Amniotic stem cell (primary cell): ENCODE measurements at regions not wholly inside any gene's neighbourhood (a gene's known extent, or its start where the extent isn't known, plus 50 kb on each side); places are given as distances from the start of the nearest gene placed in this dataset.

Experiments used
- DNase-seq: peaks from one replicate; lab custom pipeline; 2025; lab: John Stamatoyannopoulos, UW

DNA sequence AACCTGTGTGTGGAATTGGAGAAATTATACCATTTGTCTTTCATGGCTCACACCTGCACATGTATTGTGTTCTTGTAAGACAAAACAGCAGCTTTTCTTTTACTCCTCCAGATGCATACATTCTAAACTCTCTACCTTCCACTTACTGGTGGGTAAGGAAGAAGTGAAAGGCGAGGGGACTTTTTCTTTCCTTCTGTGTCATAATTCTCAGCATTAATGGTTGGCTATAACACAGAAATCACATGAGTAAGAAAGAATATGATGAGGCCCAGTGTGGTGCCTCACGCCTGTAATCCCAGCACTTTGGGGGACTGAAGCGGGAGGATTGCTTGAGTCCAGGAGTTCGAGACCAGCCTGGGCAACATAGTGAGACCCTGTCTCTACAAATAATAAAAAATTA lies 57.8 kb upstream of the SHANK2 start:
- DNase-seq: no peak

- DNase-seq: no peak
Measured at GRCh38 chr11:71309611-71310010, 57.2 kb upstream of the SHANK2 start.

GRCh38 chr11:71309181-71309580 lies 56.8 kb upstream of the SHANK2 start:
- no peak for DNase-seq

DNA sequence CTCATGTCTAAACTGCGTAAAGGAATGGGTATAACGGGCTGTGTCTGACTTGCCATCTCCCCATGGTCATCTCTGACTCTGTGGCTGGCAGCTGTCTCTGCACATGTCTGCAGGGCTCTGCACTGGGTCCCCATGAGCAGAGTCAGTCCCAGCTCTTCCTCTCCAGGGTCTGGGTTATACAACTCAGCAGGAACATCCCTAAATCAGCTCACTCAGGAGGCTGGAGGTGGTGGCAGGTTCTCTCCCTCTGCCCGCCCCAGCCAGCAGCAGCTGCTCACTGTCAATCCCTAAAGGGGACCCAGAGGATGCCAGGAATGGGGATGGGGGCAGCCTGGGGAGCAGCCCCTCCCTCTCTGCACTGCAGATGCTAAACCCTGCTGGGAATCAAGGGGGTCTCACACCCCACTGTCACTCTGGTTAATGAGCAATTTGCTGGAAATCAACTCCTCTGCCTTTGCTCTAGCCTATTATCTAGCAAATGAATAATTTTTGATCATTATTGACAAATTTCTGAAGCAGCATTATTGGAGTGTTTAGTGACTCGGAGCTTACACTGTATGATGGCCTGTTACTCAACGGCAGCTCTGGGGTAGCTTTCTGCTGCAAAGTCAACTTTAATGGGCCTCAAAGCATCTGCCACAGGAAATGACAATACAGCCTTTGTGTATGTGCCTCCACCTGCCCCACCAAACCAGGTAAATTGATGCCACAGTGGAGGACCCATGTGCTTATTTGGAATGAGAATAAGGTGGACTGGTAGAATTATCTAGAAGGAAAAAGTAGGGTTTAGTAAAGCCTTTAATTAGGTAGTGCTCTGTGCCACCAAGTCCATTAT lies 55.7 kb upstream of the SHANK2 start:
- DNase-seq: no peak

DNA sequence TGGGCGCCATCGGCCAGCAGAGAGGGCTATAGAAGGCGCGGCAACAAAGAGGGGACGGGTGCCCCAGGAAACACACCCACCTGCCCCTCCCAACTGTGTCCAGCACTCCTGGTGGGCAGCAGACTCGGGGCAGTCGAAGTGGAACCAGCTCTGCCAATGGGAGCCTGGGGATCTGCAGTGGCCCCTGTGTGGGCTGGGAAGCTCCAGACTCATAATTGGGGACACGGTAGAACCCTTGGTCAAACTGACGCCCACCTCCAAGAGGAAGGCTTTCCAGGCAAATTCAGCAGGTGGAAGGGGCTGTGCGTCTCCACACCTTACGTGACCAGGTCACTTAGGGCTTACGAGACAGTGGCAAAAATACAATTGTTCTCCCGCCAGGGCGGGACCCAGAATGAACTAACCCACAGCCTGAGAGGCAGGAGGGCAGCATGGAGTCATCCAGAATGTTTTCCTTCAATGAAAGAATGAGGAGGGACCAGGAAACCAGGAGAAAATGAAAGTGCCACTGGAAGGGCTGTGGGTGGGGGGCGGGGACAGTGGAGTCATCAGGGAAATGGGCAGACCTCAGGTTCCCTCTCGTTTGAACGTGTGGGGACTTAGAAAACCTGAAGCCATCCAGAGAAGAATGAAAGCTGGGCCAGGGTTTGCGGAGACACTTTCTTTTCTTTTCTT lies 53.2 kb upstream of the SHANK2 start:
- no peak for DNase-seq

DNA sequence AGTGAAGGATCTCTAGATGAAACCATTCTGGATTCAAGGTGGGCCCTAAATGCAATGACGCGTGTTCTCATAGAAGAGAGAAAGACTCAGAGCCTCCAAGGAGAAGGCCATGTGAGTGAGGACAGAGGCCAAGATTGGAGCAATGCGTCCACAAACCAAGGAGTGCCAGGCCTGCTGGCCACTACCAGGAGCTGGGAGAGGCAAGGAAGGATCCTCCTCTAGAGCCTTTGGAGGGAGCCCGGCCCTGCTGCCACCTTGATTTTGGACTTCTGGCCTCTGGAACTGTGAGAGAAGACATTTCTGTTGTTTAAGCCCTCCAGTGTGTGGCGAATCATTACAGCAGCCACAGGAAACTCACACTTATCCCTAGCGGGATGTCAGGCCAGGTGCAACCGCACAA lies 52.7 kb upstream of the SHANK2 start:
- no peak for DNase-seq

GRCh38 chr11:71304491-71304890 lies 52.1 kb upstream of the SHANK2 start:
- no peak for DNase-seq

DNA sequence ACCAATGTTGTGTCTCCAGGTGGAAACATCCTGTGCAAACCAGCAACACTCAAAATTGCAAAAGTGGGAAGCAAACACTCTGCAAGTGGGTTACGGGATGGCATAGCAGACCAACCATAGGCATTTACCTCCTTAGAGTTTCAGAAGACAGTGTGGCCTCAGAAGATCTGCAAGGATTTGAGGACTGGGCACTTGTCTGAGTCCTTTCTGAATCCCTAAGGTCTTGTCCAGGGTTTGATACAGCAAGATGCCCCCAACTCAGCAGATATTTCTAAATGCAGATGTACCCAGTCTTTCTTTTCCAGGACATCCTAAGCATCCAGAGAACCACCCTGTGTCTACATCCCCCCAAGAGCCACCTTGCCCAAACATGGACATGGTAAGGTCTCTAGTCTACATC lies 51.7 kb upstream of the SHANK2 start:
- no peak for DNase-seq

- no peak for DNase-seq
Measured at GRCh38 chr11:71302911-71303310, 50.5 kb upstream of the SHANK2 start.

GRCh38 chr11:71302534-71302909 lies 50.1 kb upstream of the SHANK2 start:
- DNase-seq: no peak
